Endometrium (tissue), 2 donors: ENCODE measurements at regions not wholly inside any gene's neighbourhood (a gene's known extent, or its start where the extent isn't known, plus 50 kb on each side); places are given as distances from the start of the nearest gene placed in this dataset.

ENCODE experiments used
- FAIRE-seq: peaks from 2 replicates; lab custom pipeline; 2012; peaks lifted over from hg19 to GRCh38; lab: Jason Lieb, UNC
- donor health status: control.
- donor health status: control.

- no peak for FAIRE-seq
These were observed 50.8 kb upstream of the JAG1 start for GRCh38 chr20:10724449-10725173.

GRCh38 chr20:10728873-10729670 is 55.3 kb upstream of the JAG1 start:
- FAIRE-seq, result no peak

- no peak for FAIRE-seq
These were observed 56.0 kb upstream of the JAG1 start for GRCh38 chr20:10729785-10730184.

- FAIRE-seq, result no peak
These were observed 56.9 kb upstream of the JAG1 start for GRCh38 chr20:10730629-10731183.

GRCh38 chr20:10731190-10731965 is 57.6 kb upstream of the JAG1 start:
- FAIRE-seq, result no peak

GRCh38 chr20:10733122-10733521 is 59.3 kb upstream of the JAG1 start:
- no peak for FAIRE-seq

GRCh38 chr20:10735195-10735949 is 61.6 kb upstream of the JAG1 start:
- FAIRE-seq, result no peak

GRCh38 chr20:10739134-10739533 is 65.3 kb upstream of the JAG1 start:
- FAIRE-seq, result no peak

- no peak for FAIRE-seq
These were observed 65.8 kb upstream of the JAG1 start for GRCh38 chr20:10739566-10739965.

- FAIRE-seq, result no peak
These were observed 67.3 kb upstream of the JAG1 start for GRCh38 chr20:10741060-10741459.

GRCh38 chr20:10745790-10746189 is 72.0 kb upstream of the JAG1 start:
- no peak for FAIRE-seq

- no peak for FAIRE-seq
These were observed 73.2 kb upstream of the JAG1 start for GRCh38 chr20:10747019-10747418.

- FAIRE-seq, result no peak
These were observed 75.3 kb upstream of the JAG1 start for GRCh38 chr20:10749084-10749483.

- no peak for FAIRE-seq
These were observed 78.4 kb upstream of the JAG1 start for GRCh38 chr20:10752206-10752605.

GRCh38 chr20:10754824-10755223 is 81.0 kb upstream of the JAG1 start:
- no peak for FAIRE-seq

GRCh38 chr20:10758446-10758845 is 84.6 kb upstream of the JAG1 start:
- FAIRE-seq, result no peak

GRCh38 chr20:10761232-10761631 is 87.4 kb upstream of the JAG1 start:
- no peak for FAIRE-seq

GRCh38 chr20:10761786-10762185 is 88.0 kb upstream of the JAG1 start:
- FAIRE-seq, result no peak

GRCh38 chr20:10762216-10762615 is 88.4 kb upstream of the JAG1 start:
- FAIRE-seq, result no peak

GRCh38 chr20:10763112-10763511 is 89.3 kb upstream of the JAG1 start:
- FAIRE-seq, result no peak

- FAIRE-seq, result no peak
These were observed 95.9 kb upstream of the JAG1 start for GRCh38 chr20:10769700-10770099.

- FAIRE-seq, result no peak
These were observed 97.0 kb upstream of the JAG1 start for GRCh38 chr20:10770753-10771152.
